ENCODE measurements at regions not wholly inside any gene's neighbourhood (a gene's known extent, or its start where the extent isn't known, plus 50 kb on each side); places are given as distances from the start of the nearest gene placed in this dataset.

GRCh38 chr19:29084266-29084665 is 128.7 kb downstream of the UQCRFS1 start:
- Histone ChIP-seq H3K23ac (ENCODE audit: insufficient read length, low read depth, low read length) (no peak overlapping the region), H2BK5ac (ENCODE audit: insufficient read length, low read length) (no peak overlapping the region), H3K4me1 (ENCODE audit: insufficient read depth, low read length) (peaks cover 6% of the 10 kb centered on the region), H2BK120ac (ENCODE audit: low read depth, low read length, poor library complexity, severe bottlenecking) (no peak overlapping the region), H3K79me1 (ENCODE audit: insufficient read depth, low read depth, low read length, poor library complexity, severe bottlenecking) (no peaks in the 10 kb centered on the region), H3K4me2 (ENCODE audit: insufficient read depth, insufficient read length, low read length) (no peak overlapping the region), H3K23me2 (ENCODE audit: insufficient read length, low read depth, low read length, poor library complexity, severe bottlenecking) (no peaks in the 10 kb centered on the region), H2BK15ac (ENCODE audit: low read depth, low read length) (no peak overlapping the region), H3K27ac (ENCODE audit: insufficient read length, low read depth, low read length) (no peak overlapping the region), H3K56ac (ENCODE audit: insufficient read length, low read depth, low read length) (no peak overlapping the region), H3T11ph (ENCODE audit: low read length) (no peak overlapping the region), H2AFZ (ENCODE audit: low read length) (no peak overlapping the region), H3K79me2 (ENCODE audit: insufficient read depth, low read length) (no peaks in the 10 kb centered on the region), H3K18ac (ENCODE audit: insufficient read length, low read depth, low read length) (no peak overlapping the region), H3K14ac (ENCODE audit: insufficient read depth, low read length) (no peak overlapping the region), H4K8ac (replicated peaks; ENCODE audit: insufficient read length, low read depth, low read length) (no peak overlapping the region), H3K9me3 (ENCODE audit: control insufficient read depth, low read depth, low read length) (no peaks in the 10 kb centered on the region), H2BK12ac (ENCODE audit: insufficient read length, low read depth, low read length) (no peak overlapping the region), H4K20me1 (ENCODE audit: control insufficient read depth, insufficient read depth, insufficient read length) (no peaks in the 10 kb centered on the region), H4K91ac (ENCODE audit: insufficient read length, low read depth, low read length) (no peak overlapping the region), H2AK5ac (ENCODE audit: insufficient read length, low read length) (no peak overlapping the region), H2BK20ac (ENCODE audit: low read depth, low read length, poor library complexity, severe bottlenecking) (no peak overlapping the region), H3K27me3 (ENCODE audit: insufficient read depth, low read length) (no peaks in the 10 kb centered on the region), H3K4ac (ENCODE audit: low read depth, low read length) (no peak overlapping the region), H4K5ac (ENCODE audit: insufficient read length, low read depth, low read length) (no peak overlapping the region), H3K9ac (ENCODE audit: extremely low read depth, insufficient read length, low read length) (no peak overlapping the region)
- DNase-seq: peak; percentile 65
- no peaks in the 10 kb centered on the region for H3K36me3 Mint-ChIP-seq (ENCODE audit: insufficient read depth in 1 of 3, low read depth in 3 of 3)
- no peak overlapping the region for H3K4me3 Mint-ChIP-seq
- peak; percentile 67 for TF ChIP-seq CTCF (conservative IDR thresholded peaks at IDR 0.05)
- peaks cover 4% of the 10 kb centered on the region for H3K27me3 Mint-ChIP-seq (ENCODE audit: low read depth)
- peaks cover 4 to 7% of the 10 kb centered on the region in 2 experiments; a peak in 3 of 5 replicates for H3K9me3 Mint-ChIP-seq
- WGBS (ENCODE audit: extremely low coverage, insufficient read length, low lambda C conversion rate): no CpG with 5 or more reads among the region's 9 CpGs
- H3K27ac Mint-ChIP-seq: peak overlapping the region in 1 of 3 experiments; percentile 36; a peak in 1 of 7 replicates
- H3K4me1 Mint-ChIP-seq: peaks cover 29 to 30% of the 10 kb centered on the region in 2 experiments
